Mammary epithelial cell (primary cell): ENCODE measurements at regions not wholly inside any gene's neighbourhood (a gene's known extent, or its start where the extent isn't known, plus 50 kb on each side); places are given as distances from the start of the nearest gene placed in this dataset.

Experiments
- CTCF ChIP-seq, 2 donors: IDR thresholded peaks in 1 of 2; conservative IDR thresholded peaks in 1 of 2; 2 replicates each; pipeline ENCODE4 v1.5.1; 2011 to 2012; ENCODE audit warnings: inconsistent platforms in 2 of 2, low read length in 2 of 2, mild to moderate bottlenecking in 2 of 2, control low read depth in 1 of 2, low read depth in 1 of 2; ENCODE audit not compliant: insufficient read depth in 1 of 2; ENCODE audit errors: extremely low read depth in 1 of 2
- EZH2 ChIP-seq: IDR thresholded peaks from 2 replicates; pipeline ENCODE4 v1.6.1; 2012; ENCODE audit warnings: low read length, inconsistent platforms, borderline replicate concordance

GRCh38 chr7:63071920-63072319, 926.7 kb upstream of the ZNF722 start:
- TF ChIP-seq CTCF (conservative IDR thresholded peaks at IDR 0.05 in 1 of 2, IDR thresholded peaks at IDR 0.05 in 1 of 2; ENCODE audit: extremely low read depth in 1 of 2, insufficient read depth in 1 of 2, low read depth in 1 of 2, low read length in 2 of 2): no peak
- TF ChIP-seq EZH2: no peak
